ENCODE measurements at regions not wholly inside any gene's neighbourhood (a gene's known extent, or its start where the extent isn't known, plus 50 kb on each side); places are given as distances from the start of the nearest gene placed in this dataset.

GRCh38 chr1:63129184-63129583, 193.2 kb upstream of the FOXD3 start:
- no peak for TF ChIP-seq CTCF (conservative IDR thresholded peaks at IDR 0.05; ENCODE audit: low read depth in 2 of 2)
- TF ChIP-seq POLR2AphosphoS5 (IDR thresholded peaks at IDR 0.05; ENCODE audit: low read depth): no peak
- TF ChIP-seq EZH2phosphoT487 (IDR thresholded peaks at IDR 0.05; ENCODE audit: unreplicated experiment): no peak
- no peak for TF ChIP-seq EZH2 (IDR thresholded peaks at IDR 0.05; ENCODE audit: low read depth, unreplicated experiment)
- TF ChIP-seq, protein P1, sequence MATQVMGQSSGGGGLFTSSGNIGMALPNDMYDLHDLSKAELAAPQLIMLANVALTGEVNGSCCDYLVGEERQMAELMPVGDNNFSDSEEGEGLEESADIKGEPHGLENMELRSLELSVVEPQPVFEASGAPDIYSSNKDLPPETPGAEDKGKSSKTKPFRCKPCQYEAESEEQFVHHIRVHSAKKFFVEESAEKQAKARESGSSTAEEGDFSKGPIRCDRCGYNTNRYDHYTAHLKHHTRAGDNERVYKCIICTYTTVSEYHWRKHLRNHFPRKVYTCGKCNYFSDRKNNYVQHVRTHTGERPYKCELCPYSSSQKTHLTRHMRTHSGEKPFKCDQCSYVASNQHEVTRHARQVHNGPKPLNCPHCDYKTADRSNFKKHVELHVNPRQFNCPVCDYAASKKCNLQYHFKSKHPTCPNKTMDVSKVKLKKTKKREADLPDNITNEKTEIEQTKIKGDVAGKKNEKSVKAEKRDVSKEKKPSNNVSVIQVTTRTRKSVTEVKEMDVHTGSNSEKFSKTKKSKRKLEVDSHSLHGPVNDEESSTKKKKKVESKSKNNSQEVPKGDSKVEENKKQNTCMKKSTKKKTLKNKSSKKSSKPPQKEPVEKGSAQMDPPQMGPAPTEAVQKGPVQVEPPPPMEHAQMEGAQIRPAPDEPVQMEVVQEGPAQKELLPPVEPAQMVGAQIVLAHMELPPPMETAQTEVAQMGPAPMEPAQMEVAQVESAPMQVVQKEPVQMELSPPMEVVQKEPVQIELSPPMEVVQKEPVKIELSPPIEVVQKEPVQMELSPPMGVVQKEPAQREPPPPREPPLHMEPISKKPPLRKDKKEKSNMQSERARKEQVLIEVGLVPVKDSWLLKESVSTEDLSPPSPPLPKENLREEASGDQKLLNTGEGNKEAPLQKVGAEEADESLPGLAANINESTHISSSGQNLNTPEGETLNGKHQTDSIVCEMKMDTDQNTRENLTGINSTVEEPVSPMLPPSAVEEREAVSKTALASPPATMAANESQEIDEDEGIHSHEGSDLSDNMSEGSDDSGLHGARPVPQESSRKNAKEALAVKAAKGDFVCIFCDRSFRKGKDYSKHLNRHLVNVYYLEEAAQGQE (IDR thresholded peaks at IDR 0.05; ENCODE audit: unreplicated experiment): no peak
